NT2/D1 (cell line): ENCODE measurements at regions not wholly inside any gene's neighbourhood (a gene's known extent, or its start where the extent isn't known, plus 50 kb on each side); places are given as distances from the start of the nearest gene placed in this dataset.

Experiments
- DNase-seq: peaks from one replicate; pipeline ENCODE4 v3.0.0-alpha.2; 2011; ENCODE audit warnings: low read depth, low spot score
- H3K27me3 ChIP-seq: 2 replicates; pipeline ENCODE4 v1.6.0; 2011; ENCODE audit warnings: mild to moderate bottlenecking; ENCODE audit not compliant: insufficient read length, insufficient read depth
- H3K36me3 ChIP-seq: 2 replicates; pipeline ENCODE4 v1.6.1; 2011; ENCODE audit warnings: mild to moderate bottlenecking, low read length, mixed read lengths; ENCODE audit not compliant: insufficient read depth, insufficient read length
- H3K4me1 ChIP-seq: 2 replicates; pipeline ENCODE4 v1.5.1; 2011; ENCODE audit not compliant: insufficient read depth, insufficient read length
- H3K4me3 ChIP-seq: 2 replicates; pipeline ENCODE4 v1.5.1; 2011; ENCODE audit warnings: low read depth; ENCODE audit not compliant: insufficient read length
- H3K9ac ChIP-seq: 2 replicates; pipeline ENCODE4 v1.6.0; 2011; ENCODE audit warnings: low read depth; ENCODE audit not compliant: insufficient read length
- H3K9me3 ChIP-seq: 2 replicates; pipeline ENCODE4 v1.5.1; 2011; ENCODE audit warnings: mild to moderate bottlenecking, low read length; ENCODE audit not compliant: insufficient read depth
- SUZ12 ChIP-seq: IDR thresholded peaks from 2 replicates; pipeline ENCODE4 v1.6.1; 2011; ENCODE audit not compliant: insufficient read length, insufficient read depth; ENCODE audit errors: extremely low read depth
- YY1 ChIP-seq: IDR thresholded peaks from 2 replicates; pipeline ENCODE4 v1.6.1; 2011; ENCODE audit not compliant: insufficient read length, insufficient read depth
- ZNF274 ChIP-seq: IDR thresholded peaks from 2 replicates; pipeline ENCODE4 v1.6.1; 2011; ENCODE audit warnings: mild to moderate bottlenecking, low read depth, low read length

GRCh38 chr22:48333816-48334735 lies 1493.6 kb downstream of the BRD1 start:
- no peaks in the 10 kb centered on the region for H3K36me3 ChIP-seq
- no peak overlapping the region for H3K4me3 ChIP-seq
- H3K9me3 ChIP-seq: peaks cover 7% of the 10 kb centered on the region; the same call in 1 of the 2 replicates
- no peak for DNase-seq
- no peaks in the 10 kb centered on the region for H3K27me3 ChIP-seq
- TF ChIP-seq YY1 (no peak), ZNF274 (no peak), SUZ12 (no peak)
- H3K4me1 ChIP-seq: peaks cover 5% of the 10 kb centered on the region
- H3K9ac ChIP-seq: no peak overlapping the region

GRCh38 chr22:48333323-48333763 lies 1494.3 kb downstream of the BRD1 start:
- peaks cover 7% of the 10 kb centered on the region; the same call in 1 of the 2 replicates for H3K9me3 ChIP-seq
- H3K36me3 ChIP-seq: no peaks in the 10 kb centered on the region
- TF ChIP-seq SUZ12: no peak
- TF ChIP-seq ZNF274: no peak
- TF ChIP-seq YY1: no peak
- no peak overlapping the region for H3K9ac ChIP-seq
- no peaks in the 10 kb centered on the region for H3K27me3 ChIP-seq
- H3K4me1 ChIP-seq: peaks cover 2% of the 10 kb centered on the region
- no peak overlapping the region for H3K4me3 ChIP-seq
- no peak for DNase-seq

DNA sequence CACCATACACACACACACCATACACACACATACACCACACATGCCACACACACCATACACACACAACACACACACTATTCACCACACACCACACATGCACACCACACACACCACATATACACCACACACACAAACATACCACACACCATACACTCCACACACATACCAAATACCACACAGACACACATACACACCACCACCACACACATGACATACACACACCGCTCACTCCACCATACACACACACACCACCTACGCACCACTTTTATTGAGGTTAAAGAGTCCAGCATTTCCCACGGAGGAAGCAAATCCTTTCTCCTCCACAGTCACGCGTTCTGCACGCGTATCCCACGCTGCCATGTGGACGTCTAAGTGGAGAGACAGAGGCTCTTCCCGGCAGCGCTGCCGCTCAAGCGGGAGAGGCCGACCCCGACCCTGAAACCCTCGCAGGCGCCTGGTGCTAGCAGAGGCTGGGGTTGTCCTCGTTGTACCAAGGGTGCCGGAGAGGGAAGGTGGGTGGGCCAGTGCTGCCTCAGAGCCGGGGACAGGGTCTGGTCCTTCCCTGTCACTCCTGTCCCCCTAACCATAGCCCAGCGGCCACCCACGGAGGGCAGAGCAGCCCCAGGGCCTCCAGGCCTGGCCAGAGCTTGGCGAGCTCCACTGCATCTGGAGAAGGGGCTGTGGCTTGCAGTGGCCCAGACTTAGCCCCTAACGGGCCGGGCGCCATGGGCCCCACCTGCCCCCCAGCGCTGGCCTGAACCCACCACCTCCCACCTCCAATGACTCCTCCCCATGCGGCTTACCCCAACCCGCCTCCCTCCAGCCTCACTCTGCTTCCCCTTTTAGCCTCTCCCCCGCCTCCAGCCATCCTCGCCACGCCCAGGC lies 1495.0 kb downstream of the BRD1 start:
- Histone ChIP-seq H3K36me3 (no peaks in the 10 kb centered on the region), H3K9me3 (peaks cover 7% of the 10 kb centered on the region; the same call in 1 of the 2 replicates), H3K4me1 (peaks cover 2% of the 10 kb centered on the region), H3K4me3 (no peak overlapping the region), H3K9ac (no peak overlapping the region), H3K27me3 (no peaks in the 10 kb centered on the region)
- no peak for TF ChIP-seq YY1
- no peak for TF ChIP-seq SUZ12
- no peak for TF ChIP-seq ZNF274
- DNase-seq: no peak

DNA sequence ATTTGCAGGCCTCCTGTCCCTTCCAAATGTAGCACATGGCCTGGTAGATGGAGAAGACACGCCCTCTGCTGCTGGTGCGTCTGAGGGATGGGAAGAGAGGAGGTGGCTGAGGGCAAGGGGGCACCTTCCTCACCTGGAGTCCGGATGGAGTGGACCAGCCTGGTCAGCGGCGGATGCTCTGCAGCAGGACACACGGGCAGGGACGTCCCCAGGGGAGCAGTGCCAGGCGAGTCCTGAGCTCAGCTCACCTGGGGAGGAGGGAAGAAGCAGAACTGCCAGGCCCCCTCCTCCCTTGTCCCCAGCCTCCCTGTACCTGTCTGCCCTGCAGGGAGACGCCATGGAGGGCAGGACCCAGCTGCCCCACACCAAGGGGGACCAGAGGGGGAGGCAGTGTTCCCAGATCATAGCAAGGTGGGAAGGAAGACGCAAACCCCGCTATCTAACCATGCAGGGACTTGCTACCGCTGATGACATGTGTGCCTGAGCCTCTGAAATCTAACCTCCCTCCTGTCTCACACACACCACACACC lies 1495.9 kb downstream of the BRD1 start:
- Histone ChIP-seq H3K4me3 (no peak overlapping the region), H3K9me3 (peaks cover 7% of the 10 kb centered on the region; the same call in 1 of the 2 replicates), H3K4me1 (peaks cover 2% of the 10 kb centered on the region), H3K36me3 (no peaks in the 10 kb centered on the region), H3K9ac (no peak overlapping the region), H3K27me3 (no peaks in the 10 kb centered on the region)
- no peak for DNase-seq
- TF ChIP-seq ZNF274 (no peak), YY1 (no peak), SUZ12 (no peak)

DNA sequence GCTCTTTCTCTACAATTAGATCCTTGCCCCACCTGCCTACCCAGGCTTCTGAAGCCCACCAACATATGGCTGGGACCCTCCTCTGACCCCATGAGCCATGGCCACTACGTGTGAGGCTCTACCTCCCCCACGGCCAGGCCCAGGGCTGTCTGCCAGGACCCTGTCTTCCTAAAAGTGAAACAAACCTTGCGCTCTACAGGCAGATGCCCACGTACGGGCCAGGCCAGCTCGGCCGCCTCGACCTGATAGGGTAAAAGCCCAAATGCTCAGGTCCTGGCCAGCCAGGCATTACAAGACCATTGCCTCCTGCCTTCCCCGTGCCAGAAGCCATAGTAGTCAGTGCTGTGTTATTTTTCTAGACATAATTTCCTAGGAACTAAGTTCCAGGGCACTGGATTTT lies 1496.4 kb downstream of the BRD1 start:
- TF ChIP-seq ZNF274 (no peak), SUZ12 (no peak), YY1 (no peak)

GRCh38 chr22:48327721-48328120 lies 1500.0 kb downstream of the BRD1 start:
- no peak overlapping the region for H3K4me3 ChIP-seq
- no peaks in the 10 kb centered on the region for H3K27me3 ChIP-seq
- no peak for DNase-seq
- no peak overlapping the region for H3K9ac ChIP-seq
- H3K36me3 ChIP-seq: no peaks in the 10 kb centered on the region
- H3K4me1 ChIP-seq: no peaks in the 10 kb centered on the region
- TF ChIP-seq YY1: no peak
- no peak for TF ChIP-seq ZNF274
- TF ChIP-seq SUZ12: no peak
- peaks cover 7% of the 10 kb centered on the region; the same call in 1 of the 2 replicates for H3K9me3 ChIP-seq

More for the DNA sequence above, 1496.4 kb downstream of the BRD1 start:
- Histone ChIP-seq H3K27me3 (no peaks in the 10 kb centered on the region), H3K9me3 (peaks cover 7% of the 10 kb centered on the region; the same call in 1 of the 2 replicates), H3K36me3 (no peaks in the 10 kb centered on the region), H3K4me1 (peaks cover 2% of the 10 kb centered on the region), H3K9ac (no peak overlapping the region), H3K4me3 (no peak overlapping the region)
- no peak for DNase-seq

DNA sequence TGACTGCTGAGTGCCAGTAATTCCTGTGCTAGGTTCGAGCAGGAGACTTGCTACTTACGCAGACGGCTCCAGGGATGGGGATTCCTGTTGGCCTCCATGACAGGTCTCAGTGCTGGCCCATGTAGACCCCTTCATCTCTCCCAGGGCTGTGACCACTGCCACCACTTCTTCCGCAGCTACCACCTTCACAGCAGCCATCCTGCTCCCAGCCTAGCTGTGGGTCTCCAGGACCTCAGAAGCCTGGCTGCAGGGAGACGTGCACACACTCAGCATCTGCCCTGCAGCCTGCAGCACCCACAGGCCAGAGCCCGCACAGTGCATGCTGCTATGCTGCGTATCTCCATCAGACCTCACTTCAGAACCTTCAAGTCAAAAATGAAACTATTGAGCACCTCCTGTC lies 1503.9 kb downstream of the BRD1 start:
- Histone ChIP-seq H3K9me3 (no peaks in the 10 kb centered on the region; the same call in 1 of the 2 replicates), H3K4me1 (peaks cover 7% of the 10 kb centered on the region), H3K36me3 (no peaks in the 10 kb centered on the region), H3K4me3 (no peak overlapping the region), H3K27me3 (no peaks in the 10 kb centered on the region), H3K9ac (no peak overlapping the region)
- no peak for TF ChIP-seq YY1
- TF ChIP-seq SUZ12: no peak
- no peak for TF ChIP-seq ZNF274
- DNase-seq: no peak
